ENCODE measurements at regions not wholly inside any gene's neighbourhood (a gene's known extent, or its start where the extent isn't known, plus 50 kb on each side); places are given as distances from the start of the nearest gene placed in this dataset.

DNA sequence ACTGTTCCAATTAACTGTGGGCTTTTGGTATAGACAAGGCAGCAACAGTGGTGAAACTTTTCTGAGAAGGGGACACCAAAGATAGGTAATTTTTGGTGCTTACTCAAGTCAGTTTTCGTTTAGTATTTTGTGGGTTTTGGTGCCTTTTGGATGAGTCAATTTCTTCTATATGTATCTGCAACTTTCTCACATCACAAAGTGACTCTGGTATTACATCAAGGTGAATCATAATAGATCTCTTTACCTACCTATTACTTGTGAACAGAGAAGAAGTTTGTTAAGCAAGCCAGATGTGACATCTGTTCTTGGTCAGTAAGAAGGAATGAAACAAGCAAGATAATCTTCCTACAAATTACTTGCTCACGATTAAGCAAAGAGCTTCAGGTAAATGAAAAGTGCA is 732.4 kb upstream of the DPPA4 start:
- TF ChIP-seq POLR2A (IDR thresholded peaks at IDR 0.05): no peak
- TF ChIP-seq, protein P1, sequence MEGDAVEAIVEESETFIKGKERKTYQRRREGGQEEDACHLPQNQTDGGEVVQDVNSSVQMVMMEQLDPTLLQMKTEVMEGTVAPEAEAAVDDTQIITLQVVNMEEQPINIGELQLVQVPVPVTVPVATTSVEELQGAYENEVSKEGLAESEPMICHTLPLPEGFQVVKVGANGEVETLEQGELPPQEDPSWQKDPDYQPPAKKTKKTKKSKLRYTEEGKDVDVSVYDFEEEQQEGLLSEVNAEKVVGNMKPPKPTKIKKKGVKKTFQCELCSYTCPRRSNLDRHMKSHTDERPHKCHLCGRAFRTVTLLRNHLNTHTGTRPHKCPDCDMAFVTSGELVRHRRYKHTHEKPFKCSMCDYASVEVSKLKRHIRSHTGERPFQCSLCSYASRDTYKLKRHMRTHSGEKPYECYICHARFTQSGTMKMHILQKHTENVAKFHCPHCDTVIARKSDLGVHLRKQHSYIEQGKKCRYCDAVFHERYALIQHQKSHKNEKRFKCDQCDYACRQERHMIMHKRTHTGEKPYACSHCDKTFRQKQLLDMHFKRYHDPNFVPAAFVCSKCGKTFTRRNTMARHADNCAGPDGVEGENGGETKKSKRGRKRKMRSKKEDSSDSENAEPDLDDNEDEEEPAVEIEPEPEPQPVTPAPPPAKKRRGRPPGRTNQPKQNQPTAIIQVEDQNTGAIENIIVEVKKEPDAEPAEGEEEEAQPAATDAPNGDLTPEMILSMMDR (IDR thresholded peaks at IDR 0.05): no peak
